ENCODE measurements at regions not wholly inside any gene's neighbourhood (a gene's known extent, or its start where the extent isn't known, plus 50 kb on each side); places are given as distances from the start of the nearest gene placed in this dataset.

DNA sequence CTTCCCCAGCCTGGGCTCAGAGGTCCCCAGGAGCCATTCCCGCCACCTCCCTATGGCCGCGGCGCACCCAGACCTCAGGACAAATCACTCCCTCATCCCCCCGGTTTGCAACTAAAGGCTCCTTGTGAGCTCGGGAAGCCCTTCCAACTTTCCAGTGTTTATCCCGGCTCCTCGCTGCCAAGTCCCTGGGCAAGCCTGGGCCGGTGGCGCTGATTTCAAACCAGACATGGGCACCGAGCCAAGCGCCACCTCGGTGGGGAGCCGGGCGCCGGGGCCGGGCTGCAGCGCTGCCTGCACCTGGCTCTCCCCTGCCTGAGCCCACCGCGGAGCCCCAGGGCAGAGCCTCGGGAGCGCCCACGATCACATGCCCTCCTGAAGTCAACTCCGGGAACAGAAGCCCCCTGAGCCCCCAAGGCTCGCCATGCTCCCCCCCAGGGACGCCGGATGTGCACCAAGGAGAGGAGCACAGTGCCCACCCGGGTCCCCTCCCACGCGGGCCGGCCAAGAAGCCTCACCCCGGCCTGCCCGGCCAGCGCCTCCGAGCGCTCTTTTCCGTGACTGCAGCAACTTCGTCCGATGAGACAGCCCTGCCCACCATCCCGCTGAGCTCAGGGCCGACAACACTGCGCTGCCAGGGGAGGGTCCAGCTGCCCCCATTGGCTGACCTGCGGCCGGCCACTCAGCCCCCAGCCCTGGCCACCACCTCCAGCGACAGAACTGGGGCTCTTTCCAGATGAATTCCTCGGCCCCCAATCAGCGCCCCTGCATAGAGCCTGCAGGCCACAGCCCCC is 50.0 kb downstream of the NCOR2 start:
- no peak overlapping the region for H3K4me3 Mint-ChIP-seq
- no peak for ATAC-seq (replicated peaks)
- peaks cover 4% of the 10 kb centered on the region for H3K36me3 Mint-ChIP-seq (ENCODE audit: low read depth)
- peak overlapping the region; percentile 28 for H3K27ac Mint-ChIP-seq
- no peaks in the 10 kb centered on the region for H3K9me3 Mint-ChIP-seq
- no peaks in the 10 kb centered on the region for H3K27me3 Mint-ChIP-seq
- no peaks in the 10 kb centered on the region for H3K4me1 Mint-ChIP-seq

DNA sequence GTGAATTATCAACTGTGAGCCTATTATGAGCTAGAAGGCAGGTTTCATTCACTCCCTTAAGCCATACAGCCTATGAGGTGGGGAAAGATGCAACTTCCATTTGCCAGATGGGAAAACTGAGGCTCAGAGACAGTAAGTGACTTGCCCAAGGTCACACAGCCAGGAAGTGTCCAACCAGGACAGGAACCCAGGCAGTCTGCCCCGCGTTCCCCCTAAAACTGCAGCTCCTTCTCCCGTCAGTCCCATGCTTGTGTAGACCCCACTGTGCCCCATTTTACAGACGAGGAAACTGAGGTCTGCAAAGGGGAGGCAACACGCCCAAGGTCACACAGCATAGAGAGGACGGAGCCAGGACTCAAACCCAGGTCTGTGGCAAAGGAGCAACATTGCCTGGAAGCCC is 50.6 kb downstream of the NCOR2 start:
- H3K27ac Mint-ChIP-seq: no peak overlapping the region
- no peaks in the 10 kb centered on the region for H3K36me3 Mint-ChIP-seq (ENCODE audit: low read depth)
- no peaks in the 10 kb centered on the region for H3K9me3 Mint-ChIP-seq
- H3K4me1 Mint-ChIP-seq: no peaks in the 10 kb centered on the region
- no peak overlapping the region for H3K4me3 Mint-ChIP-seq
- no peaks in the 10 kb centered on the region for H3K27me3 Mint-ChIP-seq
- no peak for ATAC-seq (replicated peaks)

DNA sequence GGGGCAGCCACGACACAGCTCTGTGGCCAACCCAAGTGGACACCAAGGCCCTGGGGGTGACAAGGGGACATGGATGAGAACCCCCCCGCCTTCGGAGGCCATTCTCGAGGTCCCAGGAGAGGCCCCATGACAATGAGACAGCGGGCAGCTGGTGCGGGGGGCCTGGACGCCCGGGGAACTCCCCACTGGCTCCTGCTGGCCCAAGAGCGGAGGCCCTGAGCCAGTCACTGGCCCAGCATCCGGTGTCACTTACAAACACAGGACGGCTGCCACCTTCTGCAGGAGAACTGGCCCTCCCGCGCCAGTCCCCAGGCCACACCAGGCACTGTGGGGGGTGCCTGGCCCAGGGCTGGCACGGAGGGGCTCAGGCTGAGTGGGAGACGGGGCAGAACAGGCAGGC is 51.4 kb downstream of the NCOR2 start:
- no peak for ATAC-seq (replicated peaks)
- H3K27ac Mint-ChIP-seq: no peak overlapping the region
- no peaks in the 10 kb centered on the region for H3K27me3 Mint-ChIP-seq
- H3K4me3 Mint-ChIP-seq: no peak overlapping the region
- H3K9me3 Mint-ChIP-seq: no peaks in the 10 kb centered on the region
- H3K4me1 Mint-ChIP-seq: peaks cover under 1% of the 10 kb centered on the region
- H3K36me3 Mint-ChIP-seq (ENCODE audit: low read depth): no peaks in the 10 kb centered on the region

DNA sequence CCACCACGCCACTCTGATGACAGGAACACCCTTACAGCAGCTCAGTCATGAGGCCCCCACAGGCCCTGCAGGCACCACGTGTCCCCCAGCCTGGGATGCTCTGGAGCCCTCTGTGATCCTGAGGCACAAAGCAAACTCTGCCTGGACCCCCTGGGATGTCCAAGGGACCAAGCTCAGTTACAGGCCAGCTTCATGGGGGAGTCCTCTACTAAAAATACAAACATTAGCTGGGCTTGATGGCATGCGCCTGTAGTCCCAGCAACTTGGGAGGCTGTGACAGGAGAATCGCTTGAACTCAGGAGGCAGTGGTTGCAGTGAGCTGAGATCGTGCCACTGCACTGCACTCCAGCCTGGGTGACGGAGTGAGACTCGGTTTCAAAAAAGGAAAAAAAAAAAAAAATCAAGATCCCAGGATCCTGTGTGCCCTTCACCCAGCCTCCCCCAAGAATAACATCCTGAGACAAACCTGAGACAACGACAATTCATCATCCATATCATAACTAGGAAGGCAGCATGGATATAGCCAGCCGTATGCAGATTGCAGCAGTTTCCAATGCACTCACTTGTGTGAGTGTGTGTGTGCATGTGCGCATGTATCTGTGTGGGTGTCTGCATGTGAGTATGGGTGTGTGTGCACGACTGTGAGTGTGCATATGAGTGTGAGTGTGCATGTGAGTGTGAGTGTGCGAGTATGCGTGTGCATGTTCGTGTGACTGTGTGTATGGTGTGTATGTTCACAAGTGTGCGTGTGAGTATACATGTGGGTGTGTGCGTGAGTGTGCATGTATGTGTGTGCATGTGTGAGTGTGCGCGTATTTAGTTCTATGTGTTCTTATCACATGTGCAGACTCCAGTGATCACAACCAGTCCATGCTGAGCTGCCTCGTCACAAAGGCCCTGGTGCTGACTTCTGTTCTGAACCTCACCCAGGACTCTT is 52.1 kb downstream of the NCOR2 start:
- ATAC-seq (replicated peaks): no peak
- Mint-ChIP-seq H3K27me3 (no peaks in the 10 kb centered on the region), H3K9me3 (no peaks in the 10 kb centered on the region), H3K4me1 (peaks cover 5% of the 10 kb centered on the region), H3K36me3 (ENCODE audit: low read depth) (no peaks in the 10 kb centered on the region), H3K27ac (no peak overlapping the region), H3K4me3 (no peak overlapping the region)

DNA sequence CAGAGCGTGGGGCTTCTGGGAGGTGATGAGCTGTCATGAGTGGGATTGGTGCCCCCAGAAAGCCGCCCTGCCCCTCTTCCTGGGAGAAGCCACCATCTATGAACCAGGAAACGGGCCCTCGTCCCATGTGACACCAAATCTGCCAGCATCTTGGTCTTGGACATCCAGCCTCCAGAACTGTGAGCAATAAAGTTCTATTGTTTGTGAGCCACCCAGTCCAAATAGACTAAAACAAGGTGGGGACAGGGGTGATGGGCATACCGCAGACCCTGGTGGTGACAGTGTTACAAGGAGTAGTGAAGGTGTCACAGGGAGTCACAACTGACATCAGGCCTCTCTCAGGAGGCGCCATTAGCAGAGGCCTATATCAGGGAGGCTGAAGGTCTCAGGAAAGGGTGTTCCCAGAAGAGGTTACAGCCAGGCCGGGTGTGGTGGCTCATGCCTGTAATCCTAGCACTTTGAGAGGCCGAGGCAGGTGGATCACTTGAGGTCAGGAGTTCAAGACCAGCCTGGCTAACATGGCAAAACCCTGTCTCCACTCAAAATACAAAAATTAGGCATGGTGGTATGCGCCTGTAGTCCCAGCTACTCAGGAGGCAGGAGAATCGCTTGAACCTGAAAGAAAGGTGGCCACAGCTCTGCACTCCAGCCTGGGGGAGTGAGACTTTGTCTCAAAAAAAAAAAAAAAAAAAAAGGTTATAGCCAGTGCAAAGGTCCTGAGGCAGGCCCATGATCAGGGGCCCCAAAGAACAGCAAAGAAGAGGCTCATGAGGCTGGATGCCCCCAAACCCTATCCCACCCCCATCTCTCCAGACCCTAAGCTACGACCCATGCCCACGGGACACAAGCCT is 53.0 kb downstream of the NCOR2 start:
- Mint-ChIP-seq H3K27me3 (no peaks in the 10 kb centered on the region), H3K27ac (no peak overlapping the region), H3K36me3 (ENCODE audit: low read depth) (no peaks in the 10 kb centered on the region), H3K4me3 (no peak overlapping the region), H3K4me1 (peaks cover 5% of the 10 kb centered on the region), H3K9me3 (no peaks in the 10 kb centered on the region)
- no peak for ATAC-seq (replicated peaks)

DNA sequence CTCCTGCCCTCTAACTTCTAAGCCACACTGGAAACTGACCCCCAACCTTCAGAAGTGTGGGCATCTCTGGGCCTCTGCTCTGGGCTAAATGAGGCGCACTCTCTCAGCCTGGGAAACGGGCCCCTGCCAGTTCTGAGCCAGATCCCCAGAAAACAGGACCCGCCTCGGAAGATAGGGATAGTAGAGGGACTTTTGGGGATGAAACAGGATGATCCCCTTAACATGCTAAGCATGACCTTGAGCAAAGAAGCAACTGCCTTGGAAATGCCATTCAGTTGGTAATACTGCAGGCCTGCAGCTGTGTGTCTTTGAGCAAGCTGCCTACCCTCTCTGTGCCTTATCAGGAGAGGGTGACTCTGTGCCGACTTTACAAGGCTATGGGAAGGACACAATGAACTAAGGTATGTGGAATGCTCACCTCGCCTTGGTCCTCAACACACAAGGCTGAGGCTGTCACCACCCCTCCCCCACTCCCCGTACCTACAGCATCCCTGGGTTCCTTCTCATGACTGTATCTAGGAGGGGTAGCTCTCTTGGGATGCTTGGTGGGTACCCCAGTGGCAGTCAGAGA is 54.0 kb downstream of the NCOR2 start:
- no peaks in the 10 kb centered on the region for H3K36me3 Mint-ChIP-seq (ENCODE audit: low read depth)
- no peaks in the 10 kb centered on the region for H3K27me3 Mint-ChIP-seq
- ATAC-seq (replicated peaks): no peak
- H3K4me1 Mint-ChIP-seq: peaks cover 5% of the 10 kb centered on the region
- no peak overlapping the region for H3K4me3 Mint-ChIP-seq
- H3K27ac Mint-ChIP-seq: no peak overlapping the region
- no peaks in the 10 kb centered on the region for H3K9me3 Mint-ChIP-seq

DNA sequence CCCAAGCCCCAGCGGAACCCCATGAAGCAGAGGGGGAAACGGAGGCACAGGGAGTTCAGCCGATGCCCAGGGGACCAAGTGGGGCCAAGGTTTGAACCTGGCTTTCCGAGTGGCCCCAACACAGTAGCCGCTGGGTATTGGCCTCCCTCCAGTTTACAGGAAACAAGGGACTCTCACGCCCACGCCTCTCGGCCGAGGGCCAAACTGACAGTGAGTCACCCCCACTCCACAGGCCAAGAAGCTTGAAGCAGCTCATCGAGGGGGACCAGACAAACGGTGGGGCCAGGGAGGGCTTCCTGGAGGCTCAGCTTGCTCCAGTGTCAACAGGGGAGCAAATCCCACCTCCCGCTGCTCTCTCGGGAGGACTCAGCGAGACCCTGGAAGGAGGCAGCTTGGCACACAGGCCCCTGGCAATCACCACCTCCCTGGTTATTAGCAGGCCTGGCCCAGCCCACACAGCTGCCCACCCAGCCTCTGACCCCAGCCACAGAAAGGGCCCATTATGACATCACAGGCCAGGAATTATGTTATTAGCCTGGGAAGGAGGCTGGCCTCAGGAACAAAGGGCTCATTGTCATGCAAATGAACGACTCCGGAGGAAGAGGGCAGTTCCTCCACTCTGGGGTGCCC is 54.6 kb downstream of the NCOR2 start:
- Mint-ChIP-seq H3K36me3 (ENCODE audit: low read depth) (no peaks in the 10 kb centered on the region), H3K4me1 (peaks cover 5% of the 10 kb centered on the region), H3K9me3 (no peaks in the 10 kb centered on the region)

DNA sequence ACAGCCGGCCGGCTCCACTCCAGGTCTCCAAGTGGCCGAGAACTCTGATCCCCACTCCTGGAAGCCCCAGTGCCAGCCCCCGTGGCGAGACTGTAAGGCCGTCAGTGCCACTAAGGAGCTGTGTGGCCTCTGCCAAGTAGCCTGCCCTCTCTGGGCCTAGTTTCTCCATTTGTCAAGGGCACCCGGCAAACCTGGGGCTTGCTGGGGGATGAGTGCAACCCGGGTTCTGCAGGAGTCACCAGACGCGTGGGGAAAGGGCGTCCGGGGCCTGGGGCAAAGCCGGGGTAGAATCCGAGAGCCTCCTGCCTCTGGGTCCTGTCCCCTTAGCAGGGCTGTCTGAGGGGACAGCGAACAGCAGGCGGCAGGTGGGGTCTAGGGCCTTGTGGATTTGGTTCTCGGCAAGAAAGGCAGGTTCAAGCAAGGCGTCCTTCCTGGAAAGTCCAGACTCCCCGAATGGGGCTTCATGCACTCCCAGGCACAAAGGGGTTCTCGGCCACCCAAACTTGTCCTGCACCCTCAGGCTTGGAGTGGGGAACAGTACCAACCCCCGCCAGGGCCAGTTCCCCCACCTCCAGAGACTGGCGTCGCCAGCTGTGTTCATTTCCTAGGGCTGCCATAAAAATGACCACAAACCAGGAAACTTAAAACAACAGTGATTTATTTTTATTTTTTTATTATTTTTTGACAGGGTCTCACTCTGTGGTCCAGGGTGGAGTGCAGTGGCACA is 56.0 kb downstream of the NCOR2 start:
- Mint-ChIP-seq H3K27me3 (no peaks in the 10 kb centered on the region), H3K27ac (no peak overlapping the region), H3K4me3 (no peak overlapping the region), H3K36me3 (ENCODE audit: low read depth) (no peaks in the 10 kb centered on the region), H3K9me3 (no peaks in the 10 kb centered on the region), H3K4me1 (peaks cover 5% of the 10 kb centered on the region)
- no peak for ATAC-seq (replicated peaks)

More for the DNA sequence above, 54.6 kb downstream of the NCOR2 start:
- Mint-ChIP-seq H3K27me3 (no peaks in the 10 kb centered on the region), H3K4me3 (no peak overlapping the region), H3K27ac (no peak overlapping the region)
- ATAC-seq (replicated peaks): no peak

DNA sequence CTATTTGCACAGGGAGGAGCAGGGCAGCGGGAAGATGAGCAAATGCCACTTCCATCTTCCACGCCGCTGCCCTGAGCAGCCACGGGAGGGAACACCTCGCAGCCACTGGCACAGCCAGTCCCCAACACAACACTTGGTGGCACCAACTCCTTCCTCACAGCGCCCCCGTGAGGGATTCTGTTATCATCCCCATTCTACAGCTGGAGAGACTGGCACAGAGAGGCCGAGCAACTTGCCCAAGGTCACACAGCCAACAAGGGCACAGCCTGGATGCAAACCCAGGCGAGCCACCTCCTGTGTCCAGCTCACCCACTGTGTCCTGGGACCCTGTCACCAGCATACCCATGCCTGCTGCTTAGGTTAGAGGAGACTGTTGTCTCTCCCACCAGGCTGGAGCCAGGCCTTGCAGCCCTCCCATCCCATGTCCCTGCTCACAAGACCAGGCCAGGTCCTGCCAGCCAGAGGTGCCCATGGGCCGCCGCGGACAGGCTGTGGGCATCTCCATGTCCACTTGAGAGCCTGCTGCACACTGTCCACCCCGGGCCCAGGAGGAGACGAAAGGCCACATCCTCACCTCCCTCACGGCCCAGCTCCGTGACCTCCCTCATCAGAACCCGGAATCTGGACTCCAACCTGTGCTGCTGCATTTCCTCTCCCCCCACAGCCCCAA is 57.0 kb downstream of the NCOR2 start:
- no peak overlapping the region for H3K4me3 Mint-ChIP-seq
- ATAC-seq (replicated peaks): peak; percentile 19
- no peaks in the 10 kb centered on the region for H3K9me3 Mint-ChIP-seq
- no peak overlapping the region for H3K27ac Mint-ChIP-seq
- no peaks in the 10 kb centered on the region for H3K36me3 Mint-ChIP-seq (ENCODE audit: low read depth)
- H3K4me1 Mint-ChIP-seq: peaks cover 5% of the 10 kb centered on the region
- no peaks in the 10 kb centered on the region for H3K27me3 Mint-ChIP-seq

DNA sequence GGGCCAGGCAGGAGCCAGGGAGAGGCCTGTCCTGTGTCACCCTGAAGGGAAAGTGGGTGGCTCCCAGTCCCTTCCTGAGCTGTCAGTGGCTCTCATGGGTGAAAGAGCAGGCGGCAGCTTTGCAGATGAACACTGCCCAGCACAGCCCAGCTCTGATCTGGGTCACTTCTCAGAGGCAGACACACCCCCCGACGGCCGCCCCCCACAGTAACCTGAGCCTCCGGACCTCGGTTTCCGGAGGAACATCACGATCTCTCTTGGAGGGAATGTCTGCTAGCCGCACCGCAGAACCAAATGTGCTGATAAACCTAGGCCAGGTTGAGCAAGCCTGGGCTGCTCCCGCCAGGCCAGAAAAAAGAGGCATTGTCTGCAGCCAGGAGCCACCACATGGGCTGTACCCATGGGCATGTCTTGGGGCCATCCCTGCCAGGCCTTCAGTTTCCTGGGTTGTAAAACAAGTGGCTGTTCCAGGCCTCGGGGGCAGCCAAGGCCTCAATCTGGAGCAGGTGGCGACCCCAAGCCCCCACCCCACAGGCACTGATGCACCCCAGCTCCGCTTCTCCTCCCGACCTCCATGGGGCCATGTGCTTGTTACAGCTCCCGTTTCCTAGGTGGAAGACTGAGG is 57.6 kb downstream of the NCOR2 start:
- Mint-ChIP-seq H3K27me3 (no peaks in the 10 kb centered on the region), H3K27ac (no peak overlapping the region), H3K36me3 (ENCODE audit: low read depth) (no peaks in the 10 kb centered on the region), H3K4me3 (no peak overlapping the region), H3K9me3 (no peaks in the 10 kb centered on the region), H3K4me1 (peaks cover 5% of the 10 kb centered on the region)
- ATAC-seq (replicated peaks): no peak

DNA sequence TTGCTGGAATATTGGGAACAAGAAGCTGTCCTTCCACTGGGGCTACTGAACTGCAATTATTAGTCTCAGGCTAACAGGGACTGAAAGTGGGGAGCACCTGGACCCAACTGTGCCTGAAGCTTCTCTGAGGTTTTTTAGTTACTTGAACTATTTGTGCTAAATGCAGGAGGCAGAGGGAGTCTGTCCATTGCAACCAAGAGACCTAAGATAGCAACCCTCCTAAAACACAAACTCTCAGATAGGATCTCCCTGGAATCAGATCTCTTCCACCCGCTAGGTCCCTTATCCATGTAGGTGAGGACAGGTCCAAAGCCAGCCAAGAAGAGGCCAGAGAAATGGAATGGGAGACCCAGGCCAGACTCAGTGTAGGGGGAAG is 58.1 kb downstream of the NCOR2 start:
- Mint-ChIP-seq H3K27me3 (no peaks in the 10 kb centered on the region), H3K36me3 (ENCODE audit: low read depth) (no peaks in the 10 kb centered on the region), H3K27ac (no peak overlapping the region), H3K9me3 (no peaks in the 10 kb centered on the region), H3K4me3 (no peak overlapping the region), H3K4me1 (peaks cover 5% of the 10 kb centered on the region)
- no peak for ATAC-seq (replicated peaks)

DNA sequence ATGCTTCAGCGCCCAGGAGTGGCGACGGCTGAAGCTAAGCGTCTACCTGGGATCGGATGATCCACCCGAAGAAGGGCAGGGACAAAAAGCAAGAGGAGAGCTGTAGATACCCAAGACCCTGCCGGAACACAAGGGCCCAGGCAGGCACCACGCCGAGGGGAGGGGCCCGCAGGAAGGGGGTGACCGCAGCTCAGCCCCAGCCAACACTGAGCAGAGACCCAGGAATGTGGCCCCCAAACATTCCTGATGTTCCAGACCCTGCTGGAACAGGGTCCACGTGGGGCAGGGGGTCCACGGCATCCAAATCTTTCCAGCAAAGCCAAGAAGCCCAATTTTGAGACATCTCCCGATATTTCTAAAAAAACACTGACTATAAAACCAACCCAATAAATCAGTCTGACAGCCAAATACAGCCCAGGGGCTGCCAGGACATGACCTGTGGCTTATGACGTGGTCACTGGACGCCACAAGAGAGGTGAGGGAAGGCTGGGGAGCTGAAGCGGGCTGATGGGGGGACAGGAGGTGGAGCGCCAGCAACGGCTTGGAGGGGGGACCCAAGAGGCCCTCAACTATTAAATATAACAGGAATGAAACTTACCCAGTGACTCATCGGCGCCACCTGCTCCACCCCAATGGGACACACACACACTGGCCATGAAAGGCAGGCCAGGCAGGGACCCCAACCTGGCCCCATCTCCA is 58.9 kb downstream of the NCOR2 start:
- Mint-ChIP-seq H3K4me3 (no peak overlapping the region), H3K27me3 (no peaks in the 10 kb centered on the region), H3K36me3 (ENCODE audit: low read depth) (no peaks in the 10 kb centered on the region), H3K27ac (peak overlapping the region; percentile 58), H3K9me3 (no peaks in the 10 kb centered on the region), H3K4me1 (peaks cover 7% of the 10 kb centered on the region)
- ATAC-seq (replicated peaks): peak; percentile 9

Measured in activated T-helper 17 cell treated with anti-CD3 and anti-CD28 coated beads, Interleukin-2, amount 50 U/mL, for 72 hours (primary cell).